ENCODE measurements at regions not wholly inside any gene's neighbourhood (a gene's known extent, or its start where the extent isn't known, plus 50 kb on each side); places are given as distances from the start of the nearest gene placed in this dataset.

- TF ChIP-seq POLR2A (conservative IDR thresholded peaks at IDR 0.05) (no peak), CTCF (IDR thresholded peaks at IDR 0.05 in 2 of 3, conservative IDR thresholded peaks at IDR 0.05 in 1 of 3; ENCODE audit: insufficient read depth in 2 of 3, low read depth in 1 of 3, low read length in 3 of 3) (no peak), POLR2AphosphoS5 (IDR thresholded peaks at IDR 0.05; ENCODE audit: control insufficient read depth, insufficient read depth, low read depth, low read length) (no peak), ESRRA (IDR thresholded peaks at IDR 0.05; ENCODE audit: borderline replicate concordance, low read depth) (no peak), E2F4 (CRISPR knock-in tag; IDR thresholded peaks at IDR 0.05; ENCODE audit: low read depth) (no peak), ZC3H4 (CRISPR knock-in tag; IDR thresholded peaks at IDR 0.05; ENCODE audit: borderline replicate concordance) (no peak), CBFB (CRISPR knock-in tag; IDR thresholded peaks at IDR 0.05) (no peak), ZNF740 (CRISPR knock-in tag; IDR thresholded peaks at IDR 0.05) (no peak), ZNF740 (tag; IDR thresholded peaks at IDR 0.05) (no peak), NR2C2 (CRISPR knock-in tag; IDR thresholded peaks at IDR 0.05) (no peak), NR2C2 (tag; IDR thresholded peaks at IDR 0.05) (no peak)
These were observed 567.4 kb upstream of the TMPRSS15 start for GRCh38 chr21:18970941-18971340.

All from K562 (cell line).